ENCODE measurements at regions not wholly inside any gene's neighbourhood (a gene's known extent, or its start where the extent isn't known, plus 50 kb on each side); places are given as distances from the start of the nearest gene placed in this dataset.

DNA sequence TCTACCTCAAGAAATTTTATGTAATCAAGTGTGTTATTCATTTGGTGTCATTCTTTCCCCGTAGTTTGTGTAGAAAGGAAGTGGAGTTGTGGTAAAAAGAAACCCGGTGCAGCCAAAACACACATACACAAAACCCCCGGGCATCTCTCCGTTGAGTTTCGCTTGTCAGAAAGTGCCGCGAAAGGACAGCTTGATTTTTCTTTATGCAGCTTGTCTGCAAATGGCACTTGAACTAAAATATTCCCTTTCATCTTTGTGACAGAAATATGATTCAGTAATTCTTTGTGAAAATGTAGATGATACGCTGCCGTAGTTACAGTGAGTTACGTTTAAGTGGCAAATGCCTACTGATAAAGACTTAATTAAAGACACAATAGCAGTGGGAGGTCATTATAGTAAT lies 268.8 kb upstream of the SPRED2 start:
- no peak for TF ChIP-seq CTCF (IDR thresholded peaks at IDR 0.05)
- no peak for TF ChIP-seq ZFX (IDR thresholded peaks at IDR 0.05; ENCODE audit: borderline replicate concordance)
